SKM-1 treated with dmso at 0.1 percent for 144 hours (cell line): ENCODE measurements at regions not wholly inside any gene's neighbourhood (a gene's known extent, or its start where the extent isn't known, plus 50 kb on each side); places are given as distances from the start of the nearest gene placed in this dataset.

Experiments used
- DNase-seq: peaks from one replicate; lab custom pipeline; 2025; ENCODE audit not compliant: unreplicated experiment; lab: John Stamatoyannopoulos, UW

DNA sequence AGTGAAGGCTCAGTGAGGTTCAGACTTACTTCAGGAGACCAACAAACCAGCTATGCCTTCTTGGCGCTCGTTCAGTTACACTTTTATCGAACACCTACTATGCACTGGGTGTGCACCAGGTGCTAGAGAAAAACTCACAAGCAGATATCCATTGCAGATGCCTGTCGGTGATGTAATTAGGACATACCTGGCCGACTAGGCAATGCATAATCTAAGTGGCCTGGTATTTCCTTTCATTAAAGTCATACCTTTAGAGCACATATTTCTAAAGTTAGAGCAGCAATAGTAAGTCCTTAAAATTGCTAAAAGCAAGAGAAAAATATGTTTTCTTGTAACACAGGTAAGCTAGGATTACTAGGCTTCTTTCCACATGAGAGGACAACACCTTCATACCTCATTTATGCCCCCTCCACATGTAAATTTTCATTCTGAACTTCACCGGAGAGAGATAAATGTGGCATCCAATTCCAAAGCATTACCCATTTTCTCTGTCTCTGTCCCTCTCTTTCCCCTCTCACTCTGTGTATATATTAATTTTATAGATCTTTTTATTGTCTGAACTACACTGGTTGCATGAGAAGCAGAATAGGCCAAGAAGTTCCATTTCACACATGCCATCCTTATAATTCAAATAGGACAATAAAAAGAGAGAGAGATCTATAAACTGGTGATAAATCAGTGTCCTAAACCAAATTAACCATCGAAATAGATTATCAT, 242.2 kb downstream of the SPTSSA start:
- DNase-seq = no peak

DNA sequence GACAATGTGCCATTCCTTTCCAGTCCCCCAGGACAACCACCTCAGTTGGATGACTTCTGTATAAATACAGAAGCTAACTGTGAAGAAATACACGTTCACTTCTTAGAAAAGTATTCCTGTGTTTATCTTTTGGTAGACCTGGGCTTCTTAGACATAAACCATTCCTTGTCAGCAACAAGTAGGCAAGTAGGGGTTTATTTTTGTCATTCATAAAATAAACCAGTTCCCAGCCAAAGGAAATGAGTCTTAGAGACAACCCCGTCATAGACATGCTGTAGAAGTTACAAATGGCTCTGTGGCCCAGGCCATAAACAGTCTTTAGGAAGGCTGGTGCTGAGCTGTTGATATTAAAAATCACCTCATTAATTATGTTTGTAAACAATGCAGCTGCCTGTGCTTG, 243.2 kb downstream of the SPTSSA start:
- no peak for DNase-seq

DNA sequence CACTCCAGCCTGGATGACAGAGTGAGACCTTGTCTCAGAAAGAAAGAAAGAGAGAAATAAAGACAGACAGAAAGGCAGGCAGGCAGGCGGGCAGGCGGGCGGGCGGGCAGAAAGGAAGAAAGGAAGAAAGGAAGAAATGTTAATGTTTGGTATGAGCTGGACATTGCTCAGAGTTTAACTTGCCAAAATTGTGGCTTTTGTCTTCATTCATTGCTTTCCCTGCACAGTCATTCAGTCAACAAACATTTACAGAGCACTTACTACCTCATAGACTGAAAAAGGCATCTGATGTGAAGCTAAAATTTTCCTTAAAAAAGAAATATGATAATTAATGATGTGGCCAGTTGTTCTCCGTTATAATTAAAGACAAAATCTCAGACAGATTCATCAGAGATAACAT, 247.1 kb downstream of the SPTSSA start:
- no peak for DNase-seq

DNA sequence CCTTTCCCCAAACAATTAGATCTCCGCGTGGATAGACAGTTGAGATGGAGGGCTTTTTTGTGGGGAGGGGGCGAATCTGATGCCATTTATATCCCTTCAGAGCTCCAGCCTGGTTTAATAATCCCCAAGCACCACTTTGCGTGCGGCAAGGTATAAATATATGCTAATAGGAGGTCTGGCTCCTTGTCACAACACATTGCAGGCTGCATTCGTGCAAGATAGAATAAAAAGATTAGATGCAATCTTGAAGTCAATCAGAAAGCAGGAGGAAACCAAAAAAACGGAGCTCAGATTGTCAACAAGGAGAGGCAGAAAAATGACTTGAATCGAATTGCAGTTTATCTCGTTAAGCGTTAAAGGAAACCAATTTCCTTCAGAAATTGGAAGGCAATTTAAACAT, 248.7 kb downstream of the SPTSSA start:
- no peak for DNase-seq

DNA sequence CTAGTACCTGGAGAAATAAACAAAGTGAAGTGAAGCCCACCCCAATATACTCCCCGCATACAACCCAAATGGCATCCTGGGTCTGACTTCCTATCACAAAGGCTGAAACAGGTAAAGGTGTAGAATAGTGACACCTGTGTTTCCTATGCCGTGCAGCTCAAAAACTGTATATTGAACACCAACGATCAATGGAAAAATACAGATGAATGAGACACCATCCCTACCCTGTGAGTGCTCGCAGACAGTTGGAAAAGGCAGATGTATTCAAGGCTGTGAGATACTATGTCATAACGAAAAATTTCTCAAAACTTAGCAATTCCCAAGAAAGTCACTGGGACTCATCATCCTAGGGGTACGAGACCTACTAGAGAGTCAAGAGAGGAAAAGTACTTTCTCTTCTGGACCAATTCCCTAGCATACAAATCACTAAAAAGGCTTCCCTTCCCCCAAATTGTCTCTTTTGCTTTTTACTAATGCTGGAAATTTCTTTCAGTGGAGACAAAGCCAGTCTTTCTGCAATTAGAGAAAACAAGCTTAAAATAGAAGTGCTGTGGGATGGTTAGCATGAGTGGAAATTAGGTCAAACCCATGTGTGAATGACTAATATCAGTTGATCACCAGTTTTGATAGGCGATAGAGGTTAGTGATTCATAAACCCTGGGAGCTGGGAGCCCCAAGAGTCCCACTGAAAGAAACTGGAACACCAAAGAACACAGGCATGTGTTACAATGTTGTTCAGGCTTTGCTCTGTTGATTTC, 249.7 kb downstream of the SPTSSA start:
- no peak for DNase-seq

DNA sequence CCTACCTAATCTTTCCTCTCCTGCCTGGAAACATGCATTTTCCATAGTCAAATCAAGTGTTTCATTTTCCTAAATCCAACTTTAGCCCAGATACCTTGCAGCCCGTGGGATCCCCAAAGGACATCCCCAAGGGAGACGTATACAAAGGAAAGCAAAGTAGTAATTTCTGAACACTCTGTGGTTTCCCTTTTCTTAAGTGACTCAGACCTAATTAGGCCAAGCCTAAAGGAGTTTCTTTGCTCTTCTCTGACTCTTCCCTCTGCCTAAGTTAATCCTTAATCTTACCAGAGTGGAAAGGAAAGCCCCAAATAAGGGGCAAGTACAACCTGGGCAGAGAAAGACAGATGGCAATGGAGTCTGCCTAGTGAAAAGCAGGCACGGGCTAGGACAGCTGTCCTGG, 250.3 kb downstream of the SPTSSA start:
- DNase-seq = no peak

DNA sequence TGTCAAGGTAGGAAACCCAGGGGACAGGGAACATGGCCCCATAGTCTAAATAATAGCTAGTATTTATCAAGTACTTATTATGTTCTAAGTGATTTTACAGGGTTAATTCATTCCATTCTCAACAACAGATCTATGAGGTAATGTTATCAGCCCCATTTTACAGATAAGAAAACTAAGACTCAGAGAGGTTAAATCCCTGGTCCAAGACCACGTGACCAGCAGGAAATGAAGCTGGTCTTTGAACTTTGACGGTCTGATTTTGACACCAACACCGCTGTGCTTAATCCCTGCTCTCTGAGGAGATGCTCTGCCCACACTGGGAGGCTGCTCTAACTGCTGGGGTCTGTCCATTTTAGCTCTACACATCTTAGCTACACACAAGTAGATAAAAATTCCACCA, 253.5 kb downstream of the SPTSSA start:
- no peak for DNase-seq

DNA sequence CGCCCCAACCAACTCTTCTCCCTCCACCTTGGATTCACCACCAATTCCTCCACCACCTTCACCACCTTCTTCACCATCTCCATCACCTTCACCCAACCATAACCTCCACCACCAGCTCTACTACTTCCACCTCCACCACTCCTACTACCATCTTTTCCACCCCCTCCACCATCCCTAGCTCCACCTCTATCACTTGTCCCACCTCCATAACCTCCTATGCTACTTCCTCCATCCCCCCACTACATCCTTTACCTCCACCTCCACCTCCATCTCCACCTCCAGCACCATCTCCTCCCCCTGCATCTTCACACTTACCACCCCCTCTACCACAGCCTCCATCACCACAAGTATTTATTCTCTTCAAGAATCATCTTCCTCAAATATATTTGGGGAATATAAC, 254.9 kb upstream of the EGLN3 start:
- DNase-seq = no peak

DNA sequence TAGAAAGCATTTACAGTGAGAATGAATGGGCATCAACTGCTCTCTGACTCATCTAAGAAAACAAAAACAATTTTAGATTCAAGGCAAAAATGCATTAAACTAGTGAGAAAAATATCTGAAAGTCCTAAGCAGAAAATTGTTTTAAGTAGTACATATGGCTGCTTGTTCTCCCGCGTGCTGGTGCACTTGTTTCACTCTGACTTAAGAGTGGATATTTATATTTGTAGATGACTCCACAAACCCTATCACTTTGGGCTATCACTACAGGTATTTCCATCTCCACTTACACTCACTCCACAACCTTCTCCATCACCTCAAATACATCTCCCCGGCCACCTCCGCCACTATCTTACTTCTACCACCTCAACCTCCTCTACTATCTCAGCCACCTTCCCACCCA, 253.9 kb upstream of the EGLN3 start:
- DNase-seq = no peak

DNA sequence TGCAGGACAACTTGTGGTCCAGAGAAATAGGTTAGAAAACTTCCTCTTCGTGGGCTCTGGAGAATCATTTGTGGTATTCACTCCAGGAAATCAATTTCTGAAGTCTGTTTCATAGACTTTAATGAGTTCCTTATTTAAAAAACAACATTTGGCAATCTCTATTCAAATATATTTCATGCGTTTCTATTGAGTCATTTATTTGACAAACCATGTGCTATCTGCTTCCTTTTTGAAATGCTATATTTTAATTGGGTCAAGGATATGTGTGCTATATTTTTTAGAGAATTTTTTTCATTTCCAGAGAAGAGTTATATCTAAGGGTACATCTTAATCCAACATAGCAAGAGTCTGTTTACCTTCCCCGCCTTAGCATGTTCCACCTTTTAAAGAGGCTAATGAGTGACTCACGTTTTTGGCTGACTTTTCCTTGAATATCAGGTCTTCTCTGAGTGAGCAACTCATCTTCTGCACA, 252.4 kb upstream of the EGLN3 start:
- DNase-seq = no peak

DNA sequence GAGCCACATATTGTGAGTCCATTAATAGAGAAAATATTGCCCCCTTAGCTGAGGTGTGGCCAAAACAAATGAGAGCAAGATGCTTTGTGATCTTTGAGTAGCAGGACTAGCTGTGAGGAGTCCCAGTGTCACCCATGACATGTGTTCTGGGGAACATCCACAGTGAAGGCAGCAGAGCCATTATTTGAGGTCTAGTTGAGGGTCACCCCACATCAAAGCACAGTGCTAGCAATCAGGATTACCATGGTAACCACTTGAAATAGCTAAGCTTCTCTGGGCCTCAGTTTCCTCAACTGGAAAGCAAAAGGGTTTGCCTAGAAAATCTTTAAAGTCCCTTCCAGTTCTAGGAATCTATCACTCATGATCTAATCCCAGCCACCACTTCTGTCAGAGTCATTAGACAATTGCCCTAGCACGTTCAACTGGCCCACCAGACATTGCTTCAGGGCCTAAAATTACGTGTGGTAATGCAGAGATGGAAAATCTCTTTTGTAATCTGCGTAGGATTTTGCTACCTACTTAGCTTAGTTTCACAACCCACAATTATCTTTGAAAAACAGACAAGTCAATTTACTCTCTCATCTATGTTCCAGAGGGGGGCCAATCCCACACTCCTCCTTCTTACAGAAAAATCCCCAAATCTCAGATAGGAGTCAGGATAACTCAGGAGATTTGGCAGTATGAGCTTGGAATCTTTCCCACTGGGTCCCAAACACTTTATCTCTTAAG, 251.2 kb upstream of the EGLN3 start:
- no peak for DNase-seq

DNA sequence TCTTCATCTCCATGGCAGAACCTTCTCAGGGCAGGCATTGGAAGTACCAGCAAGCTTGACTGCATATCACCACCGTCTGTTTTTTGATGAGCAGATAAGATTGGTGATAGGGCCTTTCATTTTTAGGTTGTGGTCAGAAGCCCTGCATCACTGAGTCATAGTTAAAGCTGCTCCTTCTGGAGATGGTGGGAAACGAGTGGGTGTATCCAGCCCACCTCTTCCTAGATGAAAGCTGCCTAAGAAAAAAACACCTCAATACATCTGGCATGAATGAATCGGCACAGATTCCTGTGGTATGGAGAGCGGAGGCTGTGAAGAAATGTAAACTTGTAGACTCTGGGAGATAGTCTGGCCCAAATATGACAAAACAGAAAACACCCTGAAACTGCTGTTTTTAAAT, 248.7 kb upstream of the EGLN3 start:
- no peak for DNase-seq

DNA sequence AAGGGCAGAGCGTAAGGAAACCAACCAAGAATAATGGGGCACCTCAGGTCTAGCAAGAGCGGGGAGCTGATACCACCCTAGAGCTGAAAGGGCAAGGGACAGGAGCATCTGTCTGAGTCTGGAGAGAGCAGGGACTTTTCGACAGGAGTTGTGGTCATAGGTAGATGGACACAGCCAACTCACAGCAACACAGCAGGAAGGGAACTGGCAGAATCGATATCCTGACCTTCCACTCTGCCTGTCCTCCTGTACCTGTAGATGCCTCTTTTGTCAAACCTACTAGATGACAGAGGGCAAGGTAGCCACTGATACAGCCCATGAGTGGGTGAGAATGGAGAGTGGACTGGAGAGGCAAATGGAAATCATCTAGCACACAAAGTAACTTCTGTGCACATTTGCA, 247.2 kb upstream of the EGLN3 start:
- DNase-seq = no peak

DNA sequence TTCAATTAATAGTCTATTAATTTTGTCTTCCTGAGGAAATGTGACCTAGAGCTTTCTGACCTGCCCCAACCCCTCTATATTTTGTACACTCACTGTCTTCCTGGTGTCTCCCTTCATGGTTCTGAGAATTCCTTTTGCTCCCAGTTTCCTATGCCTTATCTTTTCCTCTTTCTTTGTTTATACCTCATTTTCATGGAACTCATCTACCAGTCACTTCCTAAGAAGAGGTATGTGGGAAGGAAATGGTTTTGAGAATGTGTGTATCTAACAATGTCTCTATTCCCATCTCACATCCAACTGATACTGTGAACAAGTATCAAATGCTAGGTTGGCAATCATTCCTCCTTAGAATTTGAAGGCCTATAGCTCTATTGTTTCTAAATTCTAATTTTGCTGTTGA, 245.1 kb upstream of the EGLN3 start:
- DNase-seq = no peak

DNA sequence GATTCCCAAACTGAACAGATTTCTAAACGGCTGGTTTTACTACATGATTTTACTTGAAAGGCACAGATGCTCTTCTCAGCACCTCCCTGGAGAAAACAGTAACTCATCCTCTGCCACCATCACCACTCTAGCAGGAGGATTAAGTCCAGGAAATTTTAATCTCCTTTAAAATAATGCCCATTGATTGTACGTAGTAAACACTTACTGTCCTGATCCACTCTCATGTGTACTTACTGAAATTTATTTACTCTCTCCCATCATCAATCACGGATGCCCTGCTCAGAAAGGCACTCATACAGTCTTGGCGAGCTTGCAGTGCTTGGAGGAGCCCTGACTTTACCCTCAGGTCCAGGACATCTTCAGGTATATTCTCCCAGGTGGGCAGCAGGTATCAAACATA, 239.8 kb upstream of the EGLN3 start:
- no peak for DNase-seq

DNA sequence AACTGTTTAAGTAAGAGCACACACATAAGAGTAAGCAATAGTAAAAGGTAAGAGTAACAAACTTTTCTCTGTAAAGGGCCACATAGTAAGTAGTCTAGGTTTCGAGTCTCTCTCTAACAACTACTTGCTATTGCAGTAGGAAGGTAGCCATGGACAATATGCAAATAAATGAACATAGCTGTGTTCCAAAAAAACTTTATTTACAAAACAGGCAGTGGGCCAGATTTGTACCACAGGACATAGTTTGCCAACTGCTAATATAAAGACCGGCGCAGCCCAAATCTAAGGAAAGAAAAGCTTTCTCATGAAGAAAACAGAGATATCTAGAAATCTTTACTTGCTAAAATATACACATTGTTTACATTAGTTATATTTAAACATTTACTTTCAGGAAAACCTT, 239.0 kb upstream of the EGLN3 start:
- no peak for DNase-seq

DNA sequence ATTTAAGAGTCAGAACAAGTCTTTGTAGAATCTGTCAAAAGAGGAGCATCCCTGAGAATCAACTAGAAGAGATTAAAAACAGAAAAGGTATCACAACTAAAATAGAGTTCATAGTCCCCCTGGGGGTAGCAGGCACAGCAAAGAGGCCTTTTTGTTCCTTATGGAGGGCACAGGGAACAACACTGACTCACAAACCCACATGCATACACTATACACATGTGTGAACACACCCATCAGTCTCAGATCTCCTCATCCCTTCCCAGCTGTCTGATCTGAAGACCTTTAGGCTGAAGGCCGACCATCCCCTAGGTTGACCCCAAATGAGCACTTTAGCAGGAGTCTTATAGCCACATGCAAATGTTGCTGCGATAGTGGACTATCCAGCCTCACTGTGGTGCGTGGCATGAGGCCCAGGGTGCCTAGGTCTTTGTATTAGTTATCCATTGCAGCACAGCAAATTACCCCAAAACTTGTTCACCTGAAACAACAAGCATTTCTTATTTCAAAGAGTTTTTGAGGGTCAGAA, 236.7 kb upstream of the EGLN3 start:
- DNase-seq = no peak

DNA sequence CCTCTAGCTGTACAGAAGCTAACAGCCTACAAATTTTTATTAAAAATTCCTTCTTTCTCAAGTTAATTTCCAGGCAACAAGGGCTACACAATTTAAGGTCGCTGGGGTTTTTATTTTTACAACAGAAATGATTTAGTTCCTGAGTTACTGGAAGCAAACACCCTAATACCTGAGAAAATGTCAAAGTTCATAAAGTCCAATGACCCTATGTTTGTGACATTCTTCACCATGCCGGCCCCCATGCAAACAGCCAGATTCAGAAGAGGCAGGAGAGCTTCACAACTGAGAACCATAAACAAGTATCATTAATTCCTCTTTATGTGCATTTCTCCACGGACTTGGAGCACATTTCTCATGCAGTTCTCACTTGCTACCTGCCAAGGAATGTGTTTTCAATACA, 236.2 kb upstream of the EGLN3 start:
- no peak for DNase-seq

DNA sequence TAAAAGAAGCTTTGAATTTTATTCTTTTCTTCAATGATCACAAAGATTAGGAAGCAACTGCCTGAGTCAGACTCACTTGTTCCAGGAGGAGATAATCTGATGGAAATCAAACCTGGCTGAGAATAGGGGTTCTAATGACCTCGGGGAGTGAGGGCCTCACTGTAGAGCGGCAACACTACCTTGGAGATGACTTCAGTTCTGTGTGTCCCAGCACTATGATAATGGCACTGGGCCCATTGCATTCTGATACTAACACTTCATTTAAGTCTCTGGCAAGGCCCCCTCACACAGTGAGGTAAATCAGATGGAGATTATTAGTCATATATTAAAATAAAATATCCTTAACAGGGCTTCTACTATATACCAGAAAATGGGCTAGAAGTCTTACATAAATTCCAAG, 233.3 kb upstream of the EGLN3 start:
- DNase-seq = no peak

DNA sequence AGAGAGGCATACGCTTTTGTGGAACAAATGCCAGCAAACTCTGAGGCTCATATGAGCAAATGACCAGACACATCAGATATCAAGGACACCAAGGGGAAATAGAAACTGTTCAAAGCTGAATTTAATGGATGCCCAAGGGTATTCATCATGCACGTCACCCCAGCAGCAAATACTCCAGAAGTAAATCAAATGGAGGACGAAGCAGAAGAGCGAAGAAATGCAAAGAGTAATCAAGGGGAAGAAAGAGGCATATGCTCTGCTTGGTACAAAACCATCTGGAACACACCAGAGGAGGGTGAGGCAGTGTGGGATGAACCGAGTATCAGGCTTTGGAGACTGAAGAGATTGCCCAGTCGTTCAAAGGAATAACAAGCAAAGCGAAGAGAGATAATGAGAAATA, 232.6 kb upstream of the EGLN3 start:
- DNase-seq = no peak

DNA sequence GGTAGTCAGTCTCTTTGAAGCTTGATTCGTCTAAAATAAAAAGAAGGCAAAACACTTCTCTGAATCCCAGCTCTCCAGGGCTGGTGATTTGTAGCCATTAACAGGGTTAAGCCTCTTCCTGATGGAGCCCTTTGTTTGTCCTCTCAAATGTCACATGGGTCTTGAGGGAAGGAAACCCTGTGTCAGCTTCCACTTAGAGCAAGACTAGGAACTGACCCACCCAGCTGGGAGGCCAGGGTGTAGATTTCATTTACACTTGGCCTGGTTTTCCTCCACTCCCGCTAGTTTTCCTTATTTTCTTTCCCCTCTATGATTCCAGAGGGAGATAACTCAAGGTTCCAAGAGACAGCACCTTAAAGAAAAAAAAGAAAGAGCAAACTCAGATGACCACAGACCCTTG, 230.5 kb upstream of the EGLN3 start:
- no peak for DNase-seq

DNA sequence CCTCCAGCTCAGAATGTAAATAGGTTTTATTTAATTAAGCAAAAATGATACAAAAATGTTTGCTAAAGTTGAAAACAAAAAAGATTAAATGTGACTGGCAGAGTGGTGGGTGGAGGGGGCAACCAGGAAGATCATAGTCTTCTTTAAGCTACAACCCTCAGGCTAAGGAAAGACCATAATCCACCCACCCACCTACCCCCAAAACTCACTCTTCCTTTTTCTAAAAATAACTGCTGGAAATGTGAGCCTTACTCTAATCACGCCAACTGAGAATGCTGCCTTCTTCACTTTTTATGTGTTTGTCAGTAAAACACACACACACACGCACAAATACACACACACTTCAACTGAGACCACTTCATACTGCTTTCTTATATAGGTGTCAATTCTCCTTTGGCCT, 230.0 kb upstream of the EGLN3 start:
- no peak for DNase-seq
